NCI-H524 treated with DMSO at 0.1 percent for 48 hours (cell line): ENCODE measurements at regions not wholly inside any gene's neighbourhood (a gene's known extent, or its start where the extent isn't known, plus 50 kb on each side); places are given as distances from the start of the nearest gene placed in this dataset.
A peak's percentile ranks its signal among the peaks of the same experiment; 100 is the strongest.

Experiments used
- DNase-seq: peaks from one replicate; lab custom pipeline; 2025; lab: John Stamatoyannopoulos, UW

GRCh38 chr18:77658299-77658662 is 408.6 kb downstream of the GALR1 start:
- no peak for DNase-seq

GRCh38 chr18:77658751-77659448 is 409.3 kb downstream of the GALR1 start:
- DNase-seq: peak; percentile 54

- no peak for DNase-seq
Observed at GRCh38 chr18:77666613-77667012, 417.0 kb downstream of the GALR1 start.

- DNase-seq: no peak
Observed at GRCh38 chr18:77668219-77668618, 418.6 kb downstream of the GALR1 start.

GRCh38 chr18:77669331-77669730 is 419.7 kb downstream of the GALR1 start:
- no peak for DNase-seq

- no peak for DNase-seq
Observed at GRCh38 chr18:77671456-77672167, 422.0 kb downstream of the GALR1 start.

GRCh38 chr18:77676910-77677309 is 427.3 kb downstream of the GALR1 start:
- no peak for DNase-seq

GRCh38 chr18:77677536-77677935 is 427.9 kb downstream of the GALR1 start:
- DNase-seq: peak; percentile 20

- no peak for DNase-seq
Observed at GRCh38 chr18:77679869-77680268, 430.2 kb downstream of the GALR1 start.

GRCh38 chr18:77700051-77700450 is 450.4 kb downstream of the GALR1 start:
- no peak for DNase-seq

- no peak for DNase-seq
Observed at GRCh38 chr18:77701977-77702376, 452.3 kb downstream of the GALR1 start.

GRCh38 chr18:77702686-77703085 is 453.0 kb downstream of the GALR1 start:
- peak; percentile 23 for DNase-seq

- no peak for DNase-seq
Observed at GRCh38 chr18:77705301-77705700, 455.7 kb downstream of the GALR1 start.

- no peak for DNase-seq
Observed at GRCh38 chr18:77708826-77709506, 459.3 kb downstream of the GALR1 start.

GRCh38 chr18:77711096-77711495 is 461.4 kb downstream of the GALR1 start:
- DNase-seq: no peak

GRCh38 chr18:77714716-77715115 is 465.1 kb downstream of the GALR1 start:
- no peak for DNase-seq

- no peak for DNase-seq
Observed at GRCh38 chr18:77716282-77716681, 466.6 kb downstream of the GALR1 start.

- no peak for DNase-seq
Observed at GRCh38 chr18:77733292-77733903, 483.8 kb downstream of the GALR1 start.

GRCh38 chr18:77736842-77737241 is 487.2 kb downstream of the GALR1 start:
- no peak for DNase-seq

GRCh38 chr18:77737405-77737804 is 487.8 kb downstream of the GALR1 start:
- DNase-seq: no peak

- no peak for DNase-seq
Observed at GRCh38 chr18:77749089-77749488, 499.4 kb downstream of the GALR1 start.

- DNase-seq: no peak
Observed at GRCh38 chr18:77750006-77750405, 500.4 kb downstream of the GALR1 start.
